NCI-H187 (cell line): ENCODE measurements at regions not wholly inside any gene's neighbourhood (a gene's known extent, or its start where the extent isn't known, plus 50 kb on each side); places are given as distances from the start of the nearest gene placed in this dataset.

Experiments
- DNase-seq, 2 experiments: peaks; one replicate each; lab custom pipeline; 2025; lab: John Stamatoyannopoulos, UW

DNA sequence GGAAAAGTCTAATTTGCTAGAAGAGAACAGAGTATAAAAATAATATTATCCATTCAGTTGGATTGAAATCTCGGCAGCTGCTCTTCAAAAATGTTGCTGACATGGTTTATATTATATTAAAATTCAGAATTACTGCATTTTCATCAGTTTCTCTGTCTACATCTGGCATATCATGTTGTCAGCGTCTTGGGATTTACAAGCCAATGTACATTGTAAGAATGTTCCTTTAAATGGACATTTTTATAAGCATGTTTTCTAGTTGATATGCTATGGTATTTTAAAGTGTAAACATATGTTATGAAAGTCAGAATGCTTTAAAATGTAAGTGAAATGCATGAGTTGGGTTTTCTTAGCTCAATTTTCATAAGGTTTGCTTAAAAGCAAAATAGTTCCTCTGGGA lies 528.1 kb upstream of the CDH8 start:
- DNase-seq = no peak

DNA sequence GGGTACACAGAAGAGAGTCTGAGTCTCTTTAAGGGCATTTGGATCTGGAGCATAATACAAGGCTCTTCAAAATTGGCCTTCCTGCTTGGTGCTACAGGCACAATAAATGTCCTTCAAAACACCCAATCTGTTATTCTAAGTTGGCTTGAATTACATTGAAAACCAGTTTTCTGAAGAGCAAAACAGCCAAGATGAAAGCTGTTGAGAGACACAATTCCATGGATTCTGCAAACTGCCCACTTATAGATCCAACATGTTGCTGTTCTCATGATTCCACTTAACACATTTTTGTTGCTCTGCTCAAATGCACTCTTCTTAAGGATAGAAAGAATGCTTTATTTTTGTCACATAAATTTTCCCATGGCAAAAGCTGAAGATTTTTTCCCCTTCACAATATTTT lies 525.9 kb upstream of the CDH8 start:
- no peak for DNase-seq

GRCh38 chr16:62549875-62550274 lies 513.6 kb upstream of the CDH8 start:
- no peak for DNase-seq

- no peak for DNase-seq
Observed at GRCh38 chr16:62548095-62548494, 511.9 kb upstream of the CDH8 start.

DNA sequence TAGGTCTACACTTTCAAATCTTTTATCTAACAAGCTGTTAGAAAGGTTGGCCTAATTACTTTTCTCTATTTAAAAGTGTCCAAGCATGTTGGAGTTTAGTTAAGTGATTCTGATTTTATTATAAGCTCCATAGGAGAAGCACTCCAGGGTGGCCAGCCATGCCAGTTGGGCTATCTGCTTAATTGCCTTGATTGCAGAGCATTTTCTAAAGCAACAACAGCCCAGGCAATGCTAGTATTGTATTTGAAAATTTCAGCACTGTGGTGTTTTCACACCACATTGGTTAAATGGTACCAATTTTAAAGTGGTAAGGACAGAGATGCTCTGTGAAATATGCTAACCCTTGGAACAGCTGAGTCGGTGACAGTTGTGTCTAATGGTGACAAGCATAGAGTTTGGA lies 510.5 kb upstream of the CDH8 start:
- DNase-seq = no peak

DNA sequence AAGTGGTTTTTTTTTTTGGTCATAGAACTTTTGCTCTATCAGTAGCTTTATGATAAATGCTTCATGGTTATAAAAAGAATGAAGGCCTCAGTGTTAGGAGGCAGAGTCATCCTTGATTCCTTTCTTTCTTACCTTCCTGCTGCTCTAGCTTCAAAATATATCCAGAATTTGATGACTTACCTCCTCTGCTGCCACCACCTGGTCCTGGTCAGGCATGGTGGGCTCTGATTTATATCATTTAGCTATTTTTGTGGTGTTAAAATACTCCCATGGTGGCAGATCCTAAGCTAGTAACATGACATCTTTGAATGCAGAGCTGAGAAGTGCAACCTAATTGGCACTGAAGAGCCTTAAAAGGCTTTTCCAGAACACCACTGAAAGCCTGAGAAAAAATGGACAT lies 508.8 kb upstream of the CDH8 start:
- no peak for DNase-seq

DNA sequence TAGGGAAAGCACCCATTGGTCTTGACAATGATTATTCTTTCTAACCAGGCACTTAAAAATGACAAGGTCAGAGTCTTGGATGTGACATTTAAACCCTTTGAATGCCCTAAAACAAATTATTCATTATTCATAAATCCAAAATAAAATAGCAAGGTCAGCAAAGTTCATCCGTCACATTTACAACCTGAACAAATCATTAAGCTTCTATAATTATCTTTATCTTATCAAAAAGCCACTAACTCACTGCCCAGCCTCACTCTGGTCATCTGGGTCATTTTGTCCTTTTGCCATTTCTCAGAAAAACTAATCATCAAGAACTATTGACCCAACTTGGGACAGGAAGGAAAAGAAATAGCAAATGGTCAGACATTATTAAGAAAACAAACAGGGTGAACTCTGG lies 507.3 kb upstream of the CDH8 start:
- no peak for DNase-seq

DNA sequence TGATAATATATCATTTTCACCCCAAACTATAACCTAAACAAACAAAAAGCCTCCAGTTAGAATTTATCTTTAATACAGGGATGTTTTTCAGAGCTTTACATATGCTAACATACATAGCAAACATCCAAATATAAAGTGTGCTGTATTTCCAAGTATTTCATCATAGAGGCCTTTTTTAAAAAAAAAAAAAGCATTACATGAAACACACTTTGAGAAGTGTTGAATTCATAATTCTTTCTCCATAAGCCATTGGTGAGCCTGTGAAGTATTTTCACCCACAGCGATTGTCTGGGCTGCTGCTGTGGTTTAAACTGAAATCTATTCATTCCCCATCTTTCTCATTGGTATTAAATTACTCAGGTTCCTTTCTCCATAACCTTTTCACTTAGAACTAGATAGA lies 503.4 kb upstream of the CDH8 start:
- no peak for DNase-seq

DNA sequence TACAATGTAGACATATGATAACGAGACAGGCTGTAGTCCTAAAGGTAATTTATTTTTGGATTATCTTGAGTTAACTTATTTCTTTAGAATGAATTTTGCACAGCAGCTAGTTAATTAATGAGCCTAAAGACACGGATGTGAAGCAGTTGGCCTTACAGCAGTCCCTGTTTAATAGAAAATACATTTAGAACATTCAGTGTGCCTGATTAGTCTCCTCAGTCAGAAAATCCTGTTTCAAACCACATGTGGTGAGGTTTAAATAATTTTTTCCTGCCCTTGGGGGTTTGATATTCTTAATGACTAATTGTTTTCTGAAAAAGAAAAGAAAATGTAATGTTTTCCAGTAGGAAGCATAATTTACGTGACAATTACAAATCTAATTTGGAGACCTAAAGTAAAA lies 494.2 kb upstream of the CDH8 start:
- no peak for DNase-seq

GRCh38 chr16:62516001-62516400 lies 479.8 kb upstream of the CDH8 start:
- no peak for DNase-seq

GRCh38 chr16:62503073-62503472 lies 466.8 kb upstream of the CDH8 start:
- DNase-seq = no peak

DNA sequence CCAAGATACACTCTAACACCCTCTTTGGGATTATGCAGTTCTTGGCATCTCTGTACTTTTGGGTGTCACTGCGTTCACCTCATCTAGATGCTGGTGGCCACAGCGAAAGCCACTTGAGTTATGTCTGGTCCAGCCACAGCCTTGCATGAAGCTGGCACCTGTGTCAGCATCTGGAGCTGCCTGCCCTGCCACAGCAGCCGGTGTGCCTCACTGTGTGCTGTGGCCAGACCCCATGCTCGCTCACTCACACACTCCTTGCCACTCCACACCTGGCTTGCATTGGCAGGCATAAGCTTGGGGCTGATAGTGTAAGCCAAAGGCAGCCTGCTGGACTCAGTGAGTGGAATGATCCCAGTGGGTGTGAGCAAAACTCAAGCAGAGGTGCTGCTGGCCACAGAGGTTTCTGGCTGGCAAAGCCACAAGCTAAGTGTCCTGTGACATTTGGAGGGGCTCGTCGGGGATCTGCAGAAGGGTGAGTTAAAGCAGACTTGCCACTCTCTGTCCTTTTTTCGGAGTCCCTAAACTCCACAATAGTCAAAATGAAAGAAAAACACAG lies 442.7 kb upstream of the CDH8 start:
- DNase-seq = no peak

DNA sequence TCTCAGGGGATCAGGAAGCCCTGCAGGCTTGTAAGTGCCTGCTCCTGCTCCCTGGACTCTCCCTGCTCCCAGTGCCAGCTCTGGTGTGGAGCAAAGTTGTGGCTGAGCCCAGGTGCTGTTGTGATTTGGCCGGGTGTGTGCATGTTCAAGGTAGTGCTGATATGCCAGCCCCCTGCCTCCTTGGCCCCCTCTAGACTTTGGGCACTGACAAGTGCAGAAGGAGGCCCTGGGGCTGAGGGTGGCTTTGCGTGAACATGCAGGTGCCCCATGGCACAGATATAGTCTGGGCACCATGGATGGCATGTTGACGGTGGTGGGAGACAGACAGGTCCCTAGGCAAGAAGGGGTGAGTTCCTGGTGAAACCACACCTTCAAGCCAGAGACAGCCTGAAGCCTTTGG lies 441.6 kb upstream of the CDH8 start:
- no peak for DNase-seq

GRCh38 chr16:62475573-62475972 lies 439.3 kb upstream of the CDH8 start:
- no peak for DNase-seq

DNA sequence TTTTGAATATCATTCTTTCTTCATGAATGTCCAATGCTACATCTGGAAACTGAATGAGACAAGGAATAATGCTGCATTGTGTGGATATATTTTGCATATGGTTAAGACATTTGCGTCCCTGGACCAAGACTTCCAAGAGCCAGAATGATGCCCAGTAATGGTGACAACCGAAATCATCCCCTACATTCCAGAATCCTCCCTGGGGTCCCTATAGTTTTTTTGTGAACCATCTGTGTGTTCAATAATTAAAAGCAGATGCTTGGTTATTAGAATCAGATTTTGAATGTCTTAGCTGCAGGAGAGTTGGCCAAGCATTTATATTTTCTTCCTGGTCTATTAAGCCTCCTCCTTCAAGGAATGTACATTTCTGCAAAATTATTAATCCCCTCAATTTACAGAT lies 426.7 kb upstream of the CDH8 start:
- no peak for DNase-seq

DNA sequence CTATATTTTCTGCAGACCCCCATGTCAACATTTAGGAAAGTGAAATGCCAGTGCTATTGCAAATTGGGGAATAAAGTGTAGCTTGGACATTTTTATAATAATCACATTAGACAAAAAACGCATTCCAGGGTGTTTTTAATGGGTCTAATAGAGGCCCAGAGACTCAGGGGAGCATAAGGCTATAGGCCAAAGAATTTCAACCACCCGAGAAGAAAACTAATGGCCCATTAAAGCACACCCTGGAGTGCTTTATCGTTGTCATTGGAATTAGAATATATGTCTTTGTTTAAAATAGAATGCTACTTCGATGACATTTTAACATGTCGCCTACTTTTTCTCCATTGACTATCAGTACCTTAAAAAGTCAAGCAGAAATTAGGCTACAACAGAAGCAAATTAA lies 414.1 kb upstream of the CDH8 start:
- DNase-seq = no peak

- no peak for DNase-seq
Observed at GRCh38 chr16:62445909-62446308, 409.7 kb upstream of the CDH8 start.

GRCh38 chr16:62424206-62424605 lies 388.0 kb upstream of the CDH8 start:
- DNase-seq = no peak

DNA sequence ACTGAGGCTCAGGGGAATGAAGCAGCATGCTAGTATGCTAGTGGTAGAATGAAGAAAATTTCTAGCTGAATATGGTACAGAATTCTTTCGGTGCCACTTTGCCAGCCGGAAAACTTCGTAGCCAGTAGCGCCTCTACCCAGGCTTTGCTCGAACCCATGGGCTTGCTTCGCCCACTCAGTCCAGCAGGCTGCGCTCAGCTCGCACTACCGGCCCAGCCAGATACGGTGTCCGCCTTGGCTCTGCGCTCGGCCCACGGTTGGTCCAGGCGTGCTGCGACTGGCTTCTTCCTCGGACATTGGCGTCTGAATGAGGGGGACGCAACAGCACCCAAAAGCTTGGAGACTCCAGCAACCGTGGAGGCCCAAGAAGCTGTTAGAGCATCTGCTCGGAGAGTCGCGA lies 372.5 kb upstream of the CDH8 start:
- DNase-seq = no peak

GRCh38 chr16:62406387-62406786 lies 370.1 kb upstream of the CDH8 start:
- no peak for DNase-seq

DNA sequence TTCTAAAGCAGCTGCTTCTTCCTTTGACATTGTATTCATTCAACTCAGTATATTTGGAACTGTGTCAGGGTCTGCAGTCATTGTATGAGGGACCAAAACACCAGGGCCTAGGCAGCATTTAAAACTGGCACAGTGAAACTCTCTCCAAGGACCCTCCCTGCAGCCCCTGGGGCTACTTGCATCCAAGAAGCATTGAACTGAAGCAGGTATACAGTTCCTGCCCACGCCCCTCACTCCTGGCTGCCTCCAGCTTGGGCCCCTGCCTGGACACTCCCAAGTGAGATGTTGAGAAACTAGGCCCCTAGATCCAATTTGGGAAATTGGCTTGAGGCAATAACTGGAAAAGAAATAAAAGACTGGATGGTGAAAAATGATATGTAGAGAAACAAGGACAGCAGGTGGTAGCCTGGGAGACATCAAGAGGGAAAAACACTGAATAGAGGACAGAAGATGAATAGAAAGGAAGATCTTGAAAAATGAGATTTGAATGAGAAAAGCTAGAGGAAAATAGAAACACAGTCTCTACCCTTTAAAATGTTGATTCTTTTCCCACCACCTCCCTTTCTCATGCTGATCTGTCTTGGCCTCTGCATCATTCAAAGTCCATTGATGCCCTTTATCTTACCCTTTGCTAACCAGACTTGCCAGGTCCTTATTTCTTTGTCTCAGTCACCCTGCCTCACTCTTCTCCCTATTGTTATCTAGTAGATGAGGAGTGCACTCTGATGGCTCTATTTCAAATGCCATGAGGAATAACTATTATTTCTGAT lies 368.8 kb upstream of the CDH8 start:
- no peak for DNase-seq

DNA sequence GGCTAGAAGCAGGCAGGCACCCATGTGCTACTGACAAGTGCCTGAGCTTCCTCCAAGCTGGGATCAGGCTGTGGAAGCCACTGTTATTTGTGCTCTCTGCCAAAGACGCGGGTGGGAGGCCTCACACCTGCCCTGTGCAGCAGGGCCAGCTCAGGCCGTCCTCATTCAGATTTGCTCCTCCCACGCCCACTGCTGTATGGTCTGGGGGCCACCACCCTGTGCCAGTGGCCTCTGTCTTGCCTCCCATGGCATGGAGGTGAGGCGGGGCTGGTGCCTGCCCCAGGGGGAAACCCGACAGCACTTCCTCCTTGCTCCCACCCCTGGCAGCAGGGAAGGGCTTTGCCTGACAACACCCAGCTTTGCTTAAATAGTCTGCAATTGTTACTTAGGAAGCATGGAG lies 356.5 kb upstream of the CDH8 start:
- DNase-seq = no peak

DNA sequence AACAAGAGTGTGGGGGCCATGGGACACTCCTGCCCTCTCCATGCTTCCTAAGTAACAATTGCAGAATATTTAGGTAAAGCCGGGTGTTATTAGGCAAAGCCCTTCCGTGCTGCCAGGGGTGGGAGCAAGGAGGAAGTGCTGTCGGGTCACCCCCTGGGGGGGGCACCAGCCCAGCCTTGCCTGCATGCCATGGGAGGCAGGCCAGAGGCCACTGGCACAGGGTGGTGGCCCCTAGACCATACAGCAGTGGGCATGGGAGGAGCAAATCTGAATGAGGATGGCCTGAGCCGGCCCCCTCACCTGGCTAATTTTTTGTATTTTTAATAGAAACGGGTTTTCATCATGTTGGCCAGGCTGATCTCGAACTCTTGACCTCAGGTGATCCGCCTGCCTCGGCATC lies 355.7 kb upstream of the CDH8 start:
- no peak for DNase-seq

DNA sequence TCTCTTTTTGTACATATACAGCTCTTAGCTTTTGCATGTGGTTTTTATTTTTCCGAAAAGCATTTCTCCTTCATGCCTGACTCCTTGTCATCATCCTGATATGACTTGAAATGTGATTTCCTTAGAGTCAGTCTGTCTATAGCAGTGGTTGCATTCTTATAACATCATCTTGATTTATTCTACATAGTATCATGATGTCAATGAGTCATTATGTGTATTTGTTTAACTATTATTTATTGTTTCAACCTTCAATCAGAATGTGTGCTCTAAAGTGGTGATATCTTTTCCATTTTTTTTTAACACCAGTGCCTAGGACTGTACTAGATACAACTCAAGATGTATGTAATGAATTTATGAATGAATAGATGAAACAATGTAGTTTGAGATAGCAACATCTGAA lies 354.9 kb upstream of the CDH8 start:
- DNase-seq = no peak
